LNCaP clone FGC (cell line): ENCODE measurements at regions not wholly inside any gene's neighbourhood (a gene's known extent, or its start where the extent isn't known, plus 50 kb on each side); places are given as distances from the start of the nearest gene placed in this dataset.

Experiments used
- DNase-seq: peaks from one replicate; pipeline ENCODE4 v3.0.0-alpha.2; 2011; ENCODE audit warnings: low read depth
- H3K4me3 ChIP-seq: 2 replicates; pipeline ENCODE4 v1.5.1; 2011; ENCODE audit warnings: mild to moderate bottlenecking, low read depth, low read length, control low read depth
- TF ChIP-seq, protein P1 (sequence below): IDR thresholded peaks from 2 replicates; pipeline ENCODE4 v1.5.1; 2012; ENCODE audit warnings: mild to moderate bottlenecking; ENCODE audit not compliant: control insufficient read depth, insufficient read depth; ENCODE audit errors: extremely low read depth

DNA sequence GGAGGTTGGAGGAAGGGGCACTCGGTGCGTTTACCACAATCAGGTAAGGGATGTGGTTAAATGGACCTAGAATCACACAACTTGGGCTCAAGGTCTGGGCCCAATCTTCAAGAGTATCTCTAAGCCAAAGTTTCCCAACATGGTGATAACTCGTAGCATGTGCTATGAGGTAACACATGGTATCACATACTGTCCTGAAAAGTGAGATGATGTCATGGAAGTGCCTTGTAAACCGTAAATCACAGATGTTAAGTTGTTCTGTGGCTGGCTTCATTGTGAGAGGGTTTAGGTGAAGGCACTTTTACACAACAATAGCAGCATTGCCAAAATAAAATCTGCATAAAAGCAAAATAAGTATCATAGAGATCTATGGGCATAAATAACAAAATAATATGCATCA is 551.8 kb downstream of the PLCL1 start:
- no peak overlapping the region for H3K4me3 ChIP-seq
- DNase-seq, result no peak
- TF ChIP-seq, protein P1, sequence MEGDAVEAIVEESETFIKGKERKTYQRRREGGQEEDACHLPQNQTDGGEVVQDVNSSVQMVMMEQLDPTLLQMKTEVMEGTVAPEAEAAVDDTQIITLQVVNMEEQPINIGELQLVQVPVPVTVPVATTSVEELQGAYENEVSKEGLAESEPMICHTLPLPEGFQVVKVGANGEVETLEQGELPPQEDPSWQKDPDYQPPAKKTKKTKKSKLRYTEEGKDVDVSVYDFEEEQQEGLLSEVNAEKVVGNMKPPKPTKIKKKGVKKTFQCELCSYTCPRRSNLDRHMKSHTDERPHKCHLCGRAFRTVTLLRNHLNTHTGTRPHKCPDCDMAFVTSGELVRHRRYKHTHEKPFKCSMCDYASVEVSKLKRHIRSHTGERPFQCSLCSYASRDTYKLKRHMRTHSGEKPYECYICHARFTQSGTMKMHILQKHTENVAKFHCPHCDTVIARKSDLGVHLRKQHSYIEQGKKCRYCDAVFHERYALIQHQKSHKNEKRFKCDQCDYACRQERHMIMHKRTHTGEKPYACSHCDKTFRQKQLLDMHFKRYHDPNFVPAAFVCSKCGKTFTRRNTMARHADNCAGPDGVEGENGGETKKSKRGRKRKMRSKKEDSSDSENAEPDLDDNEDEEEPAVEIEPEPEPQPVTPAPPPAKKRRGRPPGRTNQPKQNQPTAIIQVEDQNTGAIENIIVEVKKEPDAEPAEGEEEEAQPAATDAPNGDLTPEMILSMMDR, result no peak

DNA sequence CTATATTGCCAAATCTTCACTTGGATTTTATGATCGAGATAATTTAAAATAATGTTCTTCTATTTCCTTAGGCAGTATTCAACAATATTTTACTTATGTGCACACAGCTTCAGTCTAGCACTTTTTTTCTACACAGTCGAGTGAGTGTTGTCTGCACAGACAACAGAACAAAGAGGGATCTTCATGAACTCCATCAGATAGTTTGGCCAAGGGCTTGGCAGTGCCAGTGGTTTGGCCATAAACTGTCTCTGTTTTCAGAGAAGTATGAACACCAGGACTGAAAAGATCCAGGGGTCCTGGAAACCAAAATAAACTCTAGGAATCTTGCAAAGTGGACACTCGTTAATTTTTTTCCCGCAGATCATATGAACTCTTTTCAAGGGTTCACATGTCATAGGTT is 547.3 kb downstream of the PLCL1 start:
- no peak for DNase-seq
- TF ChIP-seq, protein P1, result no peak
- no peak overlapping the region for H3K4me3 ChIP-seq

DNA sequence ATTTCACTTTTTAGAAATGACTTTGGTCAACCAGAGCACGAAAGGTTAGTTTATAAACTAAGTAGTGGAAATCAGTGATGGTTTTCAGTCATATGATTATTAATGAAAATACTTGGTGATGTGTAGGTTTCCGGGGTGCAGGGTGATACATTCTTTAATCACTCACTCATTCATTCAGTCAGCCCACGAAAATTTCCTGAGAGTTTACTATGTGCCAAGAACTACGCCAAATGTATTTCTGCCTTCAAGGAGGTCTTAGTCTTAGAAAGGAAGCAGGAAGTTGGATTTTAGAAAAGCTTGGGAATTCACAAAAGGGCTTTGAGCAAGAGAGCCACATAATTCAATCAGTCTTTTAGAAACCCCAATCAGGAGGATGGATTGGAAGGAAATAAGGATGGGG is 543.6 kb downstream of the PLCL1 start:
- H3K4me3 ChIP-seq, result no peak overlapping the region
- TF ChIP-seq, protein P1, result no peak
- DNase-seq, result no peak

DNA sequence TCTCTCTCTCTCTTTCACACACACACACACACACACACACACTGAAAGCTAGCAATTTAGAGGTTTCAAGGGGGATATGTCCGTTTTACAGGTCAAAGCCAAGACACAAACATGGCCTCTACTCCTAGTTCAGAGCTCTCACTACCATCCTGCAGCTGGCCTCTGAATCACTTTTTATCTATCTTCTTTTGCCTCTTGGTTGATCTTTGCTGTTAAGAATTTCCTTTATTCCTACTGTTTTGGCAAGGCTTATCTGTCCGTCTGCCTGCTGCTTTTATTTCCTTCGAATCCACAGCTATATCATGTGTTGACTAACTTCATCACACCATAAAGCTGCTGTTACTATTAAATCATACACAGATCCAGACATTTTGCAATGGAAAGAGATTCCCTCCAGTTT is 543.0 kb downstream of the PLCL1 start:
- no peak for DNase-seq
- TF ChIP-seq, protein P1, result no peak

DNA sequence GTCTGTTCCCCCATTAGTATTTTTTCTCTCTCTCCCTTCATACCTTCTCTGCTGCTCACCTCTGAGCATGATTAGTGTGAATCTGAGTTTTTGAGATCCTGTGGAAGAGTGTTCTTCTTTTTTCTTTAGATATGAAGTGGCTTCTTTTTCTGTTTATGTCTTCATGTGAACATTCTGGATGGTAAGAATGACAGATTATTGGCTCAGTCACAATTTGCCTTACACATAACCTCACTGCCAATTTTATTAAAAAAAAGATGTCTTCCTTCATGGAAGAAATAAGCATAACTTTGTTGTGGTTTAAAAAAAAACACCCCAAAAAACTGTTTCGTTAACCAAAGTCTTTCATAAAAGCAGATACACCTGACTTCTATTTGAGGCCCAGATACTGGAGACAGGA is 539.1 kb downstream of the PLCL1 start:
- no peak for DNase-seq
- TF ChIP-seq, protein P1, result no peak
- no peak overlapping the region for H3K4me3 ChIP-seq

More for the DNA sequence above, 543.0 kb downstream of the PLCL1 start:
- no peak overlapping the region for H3K4me3 ChIP-seq

DNA sequence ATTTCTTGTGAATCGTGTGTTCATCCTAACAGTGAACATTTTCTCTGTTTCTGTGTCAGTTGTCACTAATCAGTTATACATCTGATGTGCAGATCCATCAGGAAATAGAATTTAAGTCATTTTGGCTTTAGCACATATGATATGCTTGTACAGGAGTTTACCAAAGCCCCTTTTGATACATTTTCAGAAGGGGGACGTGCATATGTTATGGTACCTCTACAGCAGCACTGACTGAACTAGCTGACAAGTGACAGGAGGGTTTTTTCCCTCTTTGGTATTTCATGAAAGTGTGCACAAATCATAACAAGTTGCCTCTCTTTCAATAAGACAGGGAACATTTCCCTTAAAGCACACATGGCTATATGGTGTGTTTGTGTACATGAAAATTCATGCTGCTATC is 536.5 kb downstream of the PLCL1 start:
- no peak overlapping the region for H3K4me3 ChIP-seq
- DNase-seq, result no peak
- TF ChIP-seq, protein P1, result no peak

DNA sequence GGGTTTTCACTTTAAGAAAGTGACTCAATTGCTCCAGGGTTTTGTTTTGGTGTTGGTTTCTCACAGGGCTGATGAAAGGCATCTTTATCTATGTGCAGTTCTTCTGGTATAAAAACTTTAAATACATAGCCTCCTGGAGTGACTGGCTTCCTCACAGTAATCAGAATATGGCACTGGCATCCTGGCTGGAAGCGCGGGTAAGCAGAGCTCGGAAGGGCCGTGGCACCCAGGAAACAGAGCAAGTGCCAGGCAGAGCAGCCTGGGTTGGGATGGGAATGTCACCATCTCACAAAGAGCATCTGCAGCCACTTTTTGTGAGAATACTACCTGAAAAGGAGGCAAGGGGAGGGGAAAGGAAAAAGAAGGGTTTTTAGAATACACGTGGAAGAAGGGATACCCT is 534.7 kb downstream of the PLCL1 start:
- DNase-seq, result no peak
- TF ChIP-seq, protein P1, result no peak
- no peak overlapping the region for H3K4me3 ChIP-seq
